SIG-M5 treated with dmso at 0.1 percent for 504 hours (cell line): ENCODE measurements at regions not wholly inside any gene's neighbourhood (a gene's known extent, or its start where the extent isn't known, plus 50 kb on each side); places are given as distances from the start of the nearest gene placed in this dataset.
A peak's percentile ranks its signal among the peaks of the same experiment; 100 is the strongest.

Experiments
- DNase-seq: peaks from one replicate; lab custom pipeline; 2025; ENCODE audit not compliant: unreplicated experiment; lab: John Stamatoyannopoulos, UW

DNA sequence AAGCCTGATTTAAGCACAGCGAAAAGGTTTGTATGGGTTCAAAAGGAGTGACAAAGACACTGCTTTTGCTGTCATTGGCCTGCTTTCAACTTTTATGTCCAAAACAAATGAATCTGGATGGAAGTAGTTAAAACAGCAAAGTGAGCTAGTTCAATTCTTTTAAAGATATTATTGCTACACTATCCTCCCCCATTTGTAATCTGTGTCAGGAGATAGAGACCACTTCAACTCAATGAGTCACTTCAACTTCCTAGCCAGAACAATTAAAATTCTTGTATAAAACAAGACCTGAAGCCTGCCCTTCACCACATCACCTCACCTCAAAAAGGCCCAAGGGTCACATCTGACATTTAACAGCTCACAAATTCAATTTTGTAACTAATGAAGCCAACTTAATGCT, 364.1 kb upstream of the LYPLAL1 start:
- DNase-seq, result no peak

DNA sequence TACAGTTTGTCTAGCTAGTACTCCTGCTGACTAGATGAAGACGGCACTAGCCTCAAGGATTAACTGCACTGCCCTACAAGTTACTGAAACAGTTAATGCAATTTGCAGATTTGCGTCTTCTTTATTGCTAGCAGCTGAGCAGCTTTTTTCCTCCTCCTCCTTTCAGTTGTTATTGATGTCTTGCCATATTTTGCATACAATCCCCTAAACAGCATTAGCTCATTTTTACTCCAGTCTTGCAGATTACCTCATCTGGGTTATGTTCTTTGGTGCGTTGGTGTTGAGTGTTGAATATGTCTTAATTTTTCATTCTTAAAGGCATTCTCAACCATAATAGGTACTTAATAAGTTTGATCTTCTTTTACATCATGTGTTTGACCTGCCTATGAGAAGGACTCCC, 363.4 kb upstream of the LYPLAL1 start:
- DNase-seq, result no peak

DNA sequence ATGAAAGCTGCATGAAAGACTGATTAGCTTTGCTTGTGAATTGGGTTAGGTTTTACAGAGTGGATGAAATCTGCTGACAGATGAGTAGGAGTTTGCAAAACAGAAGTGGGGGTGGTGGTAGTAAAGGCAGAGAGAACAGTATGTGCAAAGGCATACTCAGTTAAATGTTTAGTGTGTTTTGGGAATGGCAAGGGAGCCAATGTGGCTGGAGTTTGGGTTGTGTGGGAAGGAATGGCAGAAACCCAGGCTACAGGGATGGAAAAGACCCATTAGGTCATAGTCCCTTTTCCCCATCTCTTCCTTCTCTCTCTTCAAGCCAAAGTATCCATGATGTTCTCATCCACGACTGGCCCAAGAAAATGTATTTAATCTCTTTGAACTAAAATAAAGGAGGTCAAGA, 362.2 kb upstream of the LYPLAL1 start:
- DNase-seq, result no peak

DNA sequence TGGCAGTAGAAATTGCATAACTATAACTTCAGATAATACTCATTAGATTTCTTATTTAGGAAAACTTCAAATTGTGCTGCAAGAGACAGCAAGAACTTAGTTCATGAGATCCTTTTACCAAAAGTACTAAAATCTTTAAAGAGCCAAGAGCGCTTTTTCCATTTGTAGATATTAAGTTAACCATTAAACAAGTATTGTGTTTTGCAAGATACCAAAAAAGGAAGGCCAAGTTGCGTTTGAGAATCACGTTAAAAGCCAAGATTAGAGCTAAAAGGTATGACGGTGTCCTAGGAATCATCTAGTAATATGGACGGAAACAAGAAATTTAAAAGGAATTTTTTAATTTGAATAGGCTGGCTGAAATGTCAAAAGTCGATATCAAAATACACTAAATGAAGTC, 361.3 kb upstream of the LYPLAL1 start:
- no peak for DNase-seq

DNA sequence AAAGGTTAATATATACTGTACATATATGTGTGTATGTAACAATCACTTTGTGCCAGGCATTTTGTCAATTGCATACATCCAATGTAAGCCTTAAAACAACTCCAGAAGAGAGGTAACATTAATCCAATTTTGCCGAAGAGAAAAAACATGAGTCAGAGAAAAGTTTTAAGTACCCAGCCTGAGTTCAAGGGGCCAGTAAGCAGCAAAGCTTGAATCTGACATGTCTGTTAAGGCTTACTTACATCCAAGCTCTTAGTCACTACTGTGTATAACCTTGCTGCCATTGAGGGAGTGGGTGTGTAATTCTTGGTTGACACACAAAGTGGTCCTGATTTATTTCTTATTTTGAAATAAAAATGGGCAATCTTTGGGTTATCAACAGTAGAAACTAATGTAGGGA, 360.4 kb upstream of the LYPLAL1 start:
- DNase-seq, result no peak

DNA sequence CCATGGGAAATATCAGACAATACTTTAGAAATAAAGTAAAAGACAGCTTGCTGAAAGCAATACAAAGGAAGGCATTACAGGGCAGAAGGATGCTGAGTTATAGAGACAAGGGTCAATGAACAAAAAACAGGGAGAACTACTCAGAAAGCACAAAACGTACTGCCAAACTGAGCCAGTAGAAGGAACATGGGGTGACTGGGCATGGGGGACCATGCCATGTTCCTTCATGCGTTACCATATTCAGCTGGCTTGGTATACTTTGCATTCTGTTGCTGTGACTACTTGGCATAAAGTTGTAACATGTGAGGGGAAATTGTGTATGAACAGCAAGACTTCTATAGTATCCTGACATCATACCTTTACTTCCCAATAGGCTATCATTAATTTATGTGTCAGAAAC, 358.6 kb upstream of the LYPLAL1 start:
- DNase-seq, result no peak

DNA sequence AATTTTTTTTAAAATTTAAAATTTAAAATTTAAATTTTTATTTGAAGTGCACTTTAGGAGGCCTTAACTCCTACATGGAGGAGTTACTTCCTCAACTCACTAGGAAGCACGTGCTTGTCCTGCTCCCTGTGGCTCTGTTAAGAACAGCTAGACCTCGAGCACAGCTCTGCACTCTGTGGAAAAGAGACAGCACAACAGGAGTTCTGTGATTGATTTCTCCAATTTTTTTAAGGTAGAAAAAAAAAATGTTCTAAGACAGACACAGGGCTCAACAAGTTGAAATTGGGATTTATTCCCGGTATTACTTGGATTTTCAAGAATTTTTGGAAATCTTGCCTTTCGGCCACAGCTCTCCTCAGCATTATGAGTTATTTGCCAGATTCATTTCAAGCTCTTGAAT, 356.6 kb upstream of the LYPLAL1 start:
- DNase-seq, result peak; percentile 5

DNA sequence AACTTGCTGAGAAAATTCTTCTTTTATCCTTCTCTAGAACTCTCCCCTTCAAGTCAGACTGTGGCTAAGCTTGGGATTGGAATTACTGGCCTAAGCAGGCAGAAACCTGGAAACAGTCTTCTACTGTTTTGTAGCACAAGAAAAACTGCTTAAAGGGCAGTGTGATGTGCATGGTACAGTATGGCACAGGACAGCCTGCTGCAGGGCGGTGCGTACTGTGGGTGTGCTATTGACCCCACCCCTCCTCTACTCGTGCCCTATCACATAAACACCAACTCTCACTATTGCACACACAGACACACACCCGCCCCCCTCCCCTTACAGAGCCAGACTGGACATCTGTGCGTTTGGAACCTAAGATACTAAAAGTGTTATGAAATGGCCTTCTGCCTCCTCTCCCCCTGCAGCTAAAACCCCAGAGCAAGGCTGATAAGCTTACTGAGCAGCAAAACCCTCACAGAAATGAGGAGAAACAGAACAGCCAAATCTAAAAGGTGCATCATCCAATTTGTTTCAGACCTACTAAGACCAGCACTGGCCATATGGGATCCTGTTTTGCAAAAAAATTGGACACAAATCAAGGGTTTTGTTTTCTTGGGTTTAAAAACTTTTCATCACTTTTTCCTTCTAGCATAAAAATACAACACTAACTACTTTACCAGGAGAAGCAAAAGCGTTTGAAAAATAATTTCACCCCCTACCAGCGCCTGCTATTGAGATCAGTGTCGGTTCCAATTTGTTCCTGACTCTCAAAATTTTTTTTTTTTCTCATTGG, 355.8 kb upstream of the LYPLAL1 start:
- DNase-seq, result no peak

DNA sequence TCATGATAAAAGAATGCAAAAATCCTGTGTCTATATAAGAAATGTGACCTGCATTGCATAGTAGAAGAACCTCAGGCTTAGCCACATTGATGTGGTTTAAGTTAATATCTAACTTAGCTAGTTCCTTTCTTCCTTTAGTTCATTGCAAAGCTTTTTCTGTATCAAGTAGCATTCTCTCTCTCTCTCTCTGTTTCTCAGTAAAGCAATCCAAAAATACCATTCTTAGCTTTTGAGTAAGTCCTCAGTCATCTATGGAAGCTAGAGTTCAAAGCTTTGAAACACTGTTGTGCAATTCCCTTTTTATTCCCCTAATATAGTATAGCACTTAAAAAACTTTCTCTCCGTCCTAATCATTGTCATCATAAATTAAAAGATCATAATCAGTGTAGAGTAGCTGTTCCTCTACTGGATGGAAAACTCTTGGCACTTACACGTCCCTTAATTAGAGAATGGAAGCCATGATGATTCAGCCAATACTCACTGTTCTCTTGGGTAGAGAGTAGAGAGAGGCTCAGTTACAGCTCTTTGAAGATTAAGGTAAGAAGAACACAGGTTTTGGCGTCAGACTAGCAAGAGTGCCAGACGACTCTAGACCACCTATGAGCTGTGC, 350.3 kb upstream of the LYPLAL1 start:
- DNase-seq, result no peak

DNA sequence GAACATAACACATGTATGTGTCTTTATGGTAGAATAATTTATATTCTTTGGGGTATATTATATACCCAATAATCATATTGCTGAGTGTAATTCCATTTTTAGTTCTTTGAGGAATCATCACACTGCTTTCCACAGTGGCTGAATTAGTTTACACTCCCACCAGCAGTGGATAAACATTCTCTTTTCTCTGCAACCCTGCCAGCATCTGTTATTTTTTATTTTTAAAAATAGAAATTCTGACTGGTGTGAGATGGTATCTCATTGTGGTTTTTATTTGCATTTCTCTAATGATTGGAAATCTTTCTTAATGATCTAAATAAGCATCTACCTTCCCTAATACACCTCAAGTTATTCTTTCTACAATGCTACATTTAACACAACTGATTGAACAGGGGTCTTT, 346.2 kb upstream of the LYPLAL1 start:
- DNase-seq, result no peak

DNA sequence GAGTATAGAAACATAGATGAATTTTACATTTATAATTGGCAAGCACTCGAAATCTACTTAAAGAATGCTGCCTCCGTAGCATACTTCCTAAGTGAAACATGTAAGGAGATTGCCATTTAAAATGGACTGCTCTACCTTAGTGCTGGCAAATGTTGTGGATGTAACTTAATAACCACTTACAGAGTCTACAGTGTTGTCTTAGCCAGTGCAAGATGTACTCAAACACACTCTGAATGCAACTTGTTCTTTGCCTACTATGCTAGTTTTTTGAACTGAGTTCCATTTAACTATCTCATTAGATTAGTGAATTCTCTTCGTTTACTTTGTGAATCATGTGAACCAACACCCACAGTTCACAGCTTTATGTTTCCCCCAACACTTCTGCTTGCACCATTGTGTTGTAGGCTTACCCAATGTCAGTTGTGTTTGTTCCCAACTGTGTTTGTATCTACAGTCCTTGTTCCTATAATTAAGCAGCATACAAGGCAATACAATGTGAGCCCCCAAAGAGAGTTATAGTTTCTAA, 345.5 kb upstream of the LYPLAL1 start:
- DNase-seq, result no peak

DNA sequence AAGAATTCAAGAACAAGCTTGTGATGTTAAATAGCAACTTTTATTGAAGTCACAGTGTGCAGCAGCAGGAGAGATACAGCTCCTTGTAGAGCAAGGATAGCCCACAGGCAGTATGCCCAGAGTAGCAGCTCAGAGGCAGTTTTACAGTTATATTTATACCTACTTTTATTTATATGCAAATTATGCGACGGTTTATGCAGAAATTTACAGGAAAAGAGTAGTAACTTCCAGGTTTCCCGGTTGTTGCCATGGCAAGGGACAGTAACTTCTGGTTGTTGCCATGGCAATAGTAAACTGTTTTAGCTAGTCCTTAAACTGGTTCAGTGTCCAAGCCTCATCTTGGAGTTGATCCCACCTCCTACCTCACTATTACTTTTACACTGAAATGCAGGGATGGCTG, 344.6 kb upstream of the LYPLAL1 start:
- DNase-seq, result no peak

DNA sequence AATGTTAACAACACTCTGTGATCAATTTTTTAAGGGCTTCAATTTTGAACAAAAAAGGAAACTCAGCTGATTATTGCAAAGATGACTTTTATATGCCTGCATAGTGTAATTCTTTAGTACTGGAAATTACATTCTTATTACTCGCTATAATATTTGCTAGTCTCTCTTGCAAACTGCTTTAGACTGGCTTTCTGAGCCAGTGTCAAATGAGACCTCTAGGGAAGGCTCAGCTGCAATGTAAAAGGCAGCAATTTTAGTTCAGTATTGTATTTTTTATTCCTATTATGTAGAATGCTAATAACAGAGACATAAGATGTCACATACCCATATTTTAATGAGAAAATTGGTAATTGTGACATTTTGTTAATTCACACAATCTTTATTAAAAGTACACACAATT, 338.1 kb upstream of the LYPLAL1 start:
- DNase-seq, result no peak

DNA sequence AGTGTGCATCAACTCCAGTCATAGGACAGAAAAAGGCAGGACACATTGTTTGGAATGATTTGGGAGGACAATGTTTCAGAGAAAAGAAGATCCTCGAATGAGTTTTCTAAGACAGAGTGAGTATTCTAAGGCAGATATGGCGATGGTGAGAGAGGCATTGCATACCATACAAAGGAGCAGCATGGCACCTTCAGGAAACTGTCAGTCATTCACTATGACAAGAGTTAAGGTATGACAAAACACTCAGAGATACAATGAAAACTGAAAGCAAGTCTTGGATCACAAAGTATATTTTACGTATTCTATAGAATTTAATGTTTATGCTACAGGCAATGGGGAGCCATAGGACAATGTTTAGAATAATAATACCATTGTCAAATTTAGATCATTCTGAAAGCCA, 337.4 kb upstream of the LYPLAL1 start:
- no peak for DNase-seq

DNA sequence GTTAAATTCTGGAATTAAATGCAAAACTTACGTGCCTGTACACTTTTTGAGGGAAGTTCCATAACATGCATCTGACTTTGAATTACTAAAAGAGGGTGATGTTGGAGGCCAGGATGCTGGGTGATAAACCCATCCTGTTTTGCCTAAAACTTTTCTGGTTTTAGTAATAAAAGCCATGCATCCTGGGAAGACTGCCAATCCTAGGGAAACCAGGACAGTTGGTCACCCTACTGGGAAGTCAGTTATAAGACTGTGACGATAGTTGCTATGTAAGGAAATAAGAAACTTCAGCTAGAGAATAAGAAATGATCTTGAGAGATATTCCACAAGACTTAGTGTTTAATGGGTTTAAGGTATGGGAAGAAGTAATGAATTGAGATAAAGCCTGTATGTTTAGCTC, 336.6 kb upstream of the LYPLAL1 start:
- DNase-seq, result no peak

DNA sequence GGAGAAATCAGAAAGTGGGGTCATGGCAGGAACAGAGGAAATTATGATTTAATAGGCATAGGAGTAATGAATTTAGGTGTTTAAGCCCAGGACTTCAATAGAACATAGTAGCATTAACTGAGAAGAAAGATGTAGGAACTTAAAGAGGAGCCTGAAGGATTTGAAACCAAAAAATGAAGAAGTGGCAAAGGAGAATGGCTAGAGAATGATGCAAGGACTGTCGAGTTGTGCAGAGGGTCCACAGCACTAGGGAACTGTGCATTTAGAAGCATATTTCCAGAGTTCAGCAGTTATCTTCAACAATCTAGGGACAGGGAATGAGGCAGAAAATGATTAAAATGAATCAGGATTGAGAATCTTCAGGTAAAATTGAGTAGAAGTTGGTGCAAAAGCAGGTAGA, 328.1 kb upstream of the LYPLAL1 start:
- DNase-seq, result peak; percentile 96

DNA sequence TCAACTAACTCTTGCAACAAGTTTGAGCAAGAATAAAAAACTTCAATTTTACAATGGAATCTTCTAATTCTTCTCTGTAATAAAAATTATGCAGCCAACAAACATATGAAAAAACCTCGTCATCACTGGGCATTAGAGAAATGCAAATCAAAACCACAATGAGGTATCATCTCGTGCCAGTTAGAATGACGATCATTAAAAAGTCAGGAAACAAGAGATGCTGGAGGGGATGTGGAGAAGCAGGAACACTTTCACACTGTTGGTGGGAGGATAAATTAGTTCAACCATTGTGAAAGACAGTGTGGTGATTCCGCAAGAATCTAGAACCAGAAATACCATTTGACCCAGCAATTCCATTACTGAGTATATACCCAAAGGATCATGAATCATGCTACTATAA, 327.5 kb upstream of the LYPLAL1 start:
- peak; percentile 60 for DNase-seq

DNA sequence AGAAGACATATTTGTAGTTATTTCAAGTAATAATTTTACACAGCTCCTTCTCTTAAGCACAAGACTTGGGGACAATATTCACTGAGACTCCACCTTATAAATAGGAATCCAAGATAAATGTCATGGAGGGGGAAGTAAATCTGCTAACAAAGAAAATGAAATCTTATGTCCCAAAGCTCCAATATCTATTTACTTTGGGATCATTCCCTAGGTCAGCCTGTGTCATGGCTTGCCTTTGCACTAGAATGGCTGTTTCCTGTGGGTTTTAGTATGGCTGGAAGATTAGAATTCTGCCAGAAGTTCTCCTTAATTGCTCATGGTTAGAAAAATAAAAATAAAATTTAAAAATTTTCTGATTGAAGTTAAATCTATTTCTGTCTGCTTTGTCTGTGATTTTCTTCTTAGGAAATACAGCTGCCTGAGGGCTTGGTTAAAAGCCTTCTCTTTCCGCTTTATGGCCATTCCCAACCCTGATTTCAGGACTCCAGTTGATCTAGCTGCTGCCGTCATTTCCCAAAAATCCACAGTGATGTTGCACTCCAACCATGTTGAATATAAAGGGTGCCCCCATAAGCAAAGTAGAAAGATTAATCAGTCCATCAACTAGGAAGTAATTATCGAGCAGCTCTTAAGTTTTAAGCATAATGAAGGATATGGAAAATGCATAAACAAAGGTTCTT, 326.4 kb upstream of the LYPLAL1 start:
- DNase-seq, result no peak

DNA sequence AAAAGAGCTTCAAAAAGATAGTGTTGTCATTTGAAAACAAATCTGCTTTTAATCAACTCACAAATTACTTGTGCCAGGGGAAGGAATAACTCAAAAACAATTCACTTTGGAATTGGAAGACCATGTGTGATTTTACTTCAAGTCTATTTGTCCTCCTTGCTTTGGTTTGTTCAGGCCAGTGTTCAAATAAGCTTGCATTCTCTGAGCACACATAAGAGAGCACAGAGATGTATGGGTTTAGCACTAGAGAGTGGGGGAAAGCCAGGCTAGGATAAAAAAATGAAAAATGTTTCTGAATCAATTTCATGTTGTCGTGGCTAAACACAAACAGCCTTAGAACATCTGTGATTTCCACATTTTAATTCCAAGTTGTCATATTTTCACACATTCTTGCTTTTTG, 325.7 kb upstream of the LYPLAL1 start:
- DNase-seq, result no peak

DNA sequence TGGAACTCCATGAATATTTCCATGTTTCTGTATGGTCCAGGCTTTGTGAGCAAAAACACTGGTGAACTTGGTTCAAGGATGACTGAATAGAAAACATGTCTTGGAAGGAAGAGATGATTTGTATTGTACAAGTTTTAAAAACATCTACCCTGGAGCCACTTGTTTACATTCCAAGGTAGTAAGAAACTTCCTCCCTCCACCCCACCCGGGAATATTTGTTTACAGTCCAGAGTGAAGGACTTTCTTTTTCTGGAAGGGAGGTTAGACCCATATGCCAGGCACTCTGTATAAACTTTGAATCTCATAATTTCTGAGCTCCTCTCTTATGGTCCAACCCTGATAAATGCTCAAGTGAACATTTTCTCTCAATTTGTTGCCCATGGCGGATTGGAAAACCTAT, 323.3 kb upstream of the LYPLAL1 start:
- DNase-seq, result no peak

DNA sequence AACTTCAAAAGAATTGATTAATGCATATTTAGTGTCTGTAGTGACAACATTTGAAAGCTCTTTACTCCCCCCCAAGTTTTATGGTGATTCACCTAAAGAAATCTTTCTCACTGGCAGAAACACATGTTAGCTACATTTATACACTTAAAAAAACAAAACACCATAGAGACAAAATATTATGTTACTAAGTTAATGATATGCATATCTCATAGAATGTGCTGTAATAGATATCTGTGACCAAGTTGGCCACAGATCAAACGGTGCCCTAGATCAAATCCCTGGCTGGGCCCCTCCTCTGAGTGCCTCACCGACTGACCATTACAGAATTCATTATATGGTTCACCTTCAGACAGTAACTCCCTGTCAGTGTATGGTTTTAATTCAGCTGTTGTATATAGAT, 322.1 kb upstream of the LYPLAL1 start:
- no peak for DNase-seq

DNA sequence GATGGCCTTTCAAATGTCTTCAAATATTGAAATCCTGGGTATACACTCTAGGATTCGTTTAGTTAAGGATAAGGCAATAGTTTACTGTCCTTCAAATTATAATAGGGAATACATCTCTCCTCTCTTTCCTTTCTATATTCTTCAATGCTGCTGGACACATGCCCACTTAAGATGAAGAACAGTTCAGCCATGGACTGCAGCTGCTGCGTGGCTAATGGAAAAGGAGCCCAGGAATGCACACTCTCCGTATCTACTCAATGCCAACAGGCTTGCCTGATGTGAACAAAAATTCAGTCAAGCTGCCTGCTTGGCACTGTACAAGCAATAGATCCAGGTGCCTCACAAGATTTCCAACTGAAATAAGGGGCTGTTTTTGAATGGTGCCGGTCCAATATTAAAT, 321.2 kb upstream of the LYPLAL1 start:
- DNase-seq, result no peak
